Esophagus muscularis mucosa (tissue), 4 donors: ENCODE measurements at regions not wholly inside any gene's neighbourhood (a gene's known extent, or its start where the extent isn't known, plus 50 kb on each side); places are given as distances from the start of the nearest gene placed in this dataset.

ENCODE experiments used
- DNase-seq: peaks from one replicate; pipeline ENCODE4 v3.0.0-alpha.2; 2017; ENCODE audit errors: extremely low spot score
- H3K27ac ChIP-seq, 4 donors: fragments of 200-600 bp; sonication (generic); replicated peaks in 1 of 4; 1 replicate in 3 of 4; 2 replicates in 1 of 4; pipeline ENCODE4 v1.5.1; 2016 to 2019; ENCODE audit warnings: mild to moderate bottlenecking in 1 of 4
- H3K27me3 ChIP-seq, 4 donors: fragments of 200-600 bp; sonication (generic); one replicate each; pipeline versions ENCODE4 v1.5.1 to v1.6.0; 2016 to 2019
- H3K36me3 ChIP-seq, 4 donors: fragments of 200-600 bp; sonication (generic); one replicate each; pipeline ENCODE4 v1.5.1; 2016 to 2019
- H3K4me1 ChIP-seq, 4 donors: fragments of 200-600 bp; sonication (generic); one replicate each; pipeline ENCODE4 v1.5.1; 2016 to 2019
- H3K4me3 ChIP-seq, 4 donors: fragments of 200-600 bp; sonication (generic); 1 replicate in 2 of 4; 2 replicates in 2 of 4; pipeline ENCODE4 v1.5.1; 2016 to 2019; ENCODE audit warnings: mild to moderate bottlenecking in 4 of 4, moderate library complexity in 1 of 4
- H3K9me3 ChIP-seq, 4 donors: fragments of 200-600 bp; sonication (generic); 1 replicate in 3 of 4; 2 replicates in 1 of 4; pipeline ENCODE4 v1.5.1; 2016 to 2019
- CTCF ChIP-seq, 3 experiments: fragments of 200-600 bp in 2 of 3; fragments of 450-650 bp in 1 of 3; sonication (generic) in 2 of 3; IDR thresholded peaks; one replicate each; pipeline ENCODE4 v1.5.1; 2017 to 2019; ENCODE audit warnings: antibody characterized with exemption in 3 of 3, mild to moderate bottlenecking in 2 of 3, moderate library complexity in 1 of 3
- EP300 ChIP-seq: sonication (generic); formaldehyde crosslinking; IDR thresholded peaks from one replicate; pipeline ENCODE4 v1.6.1; 2017; ENCODE audit warnings: antibody characterized with exemption
- POLR2A ChIP-seq: fragments of 450-650 bp; IDR thresholded peaks from one replicate; pipeline ENCODE4 v1.6.1; 2017; ENCODE audit warnings: antibody characterized with exemption, moderate library complexity, mild to moderate bottlenecking, low read depth
- POLR2AphosphoS5 ChIP-seq, 2 donors: sonication (generic); formaldehyde crosslinking; IDR thresholded peaks; one replicate each; pipeline ENCODE4 v1.6.1; 2017; ENCODE audit warnings: antibody characterized with exemption in 2 of 2
- WGBS: methylation state at CpG from one replicate; pipeline ENCODE4 v1.1.5; 2018; 5-methylcytosine and 5-hydroxymethylcytosine counted together
- intact Hi-C: fragments of 100-400 bp; cut with DNase I; formaldehyde crosslinking; loops from one replicate; pipeline ENCODE4 v1.15.1; 2023

GRCh38 chr5:152337484-152337883 lies 67.6 kb downstream of the NMUR2 start:
- intact Hi-C loops, result no loop called here
- Histone ChIP-seq H3K36me3 (no peaks in the 10 kb centered on the region), H3K4me1 (no peaks in the 10 kb centered on the region), H3K9me3 (no peaks in the 10 kb centered on the region), H3K27me3 (no peaks in the 10 kb centered on the region), H3K27ac (no peak overlapping the region), H3K4me3 (no peak overlapping the region)
- no peak for TF ChIP-seq POLR2AphosphoS5 (IDR thresholded peaks at IDR 0.05)
- no peak for TF ChIP-seq POLR2A
- no peak for DNase-seq

- H3K27me3 ChIP-seq, result no peaks in the 10 kb centered on the region
- TF ChIP-seq POLR2A, result no peak
- TF ChIP-seq POLR2AphosphoS5 (IDR thresholded peaks at IDR 0.05), result no peak
- TF ChIP-seq CTCF (IDR thresholded peaks at IDR 0.05), result no peak
- TF ChIP-seq EP300, result no peak
- DNase-seq, result peak; percentile 10
- intact Hi-C loops, result no loop called here
- H3K4me1 ChIP-seq, result no peaks in the 10 kb centered on the region
- 63% methylated on average over 1 of the region's 1 CpG for WGBS
- no peak overlapping the region for H3K27ac ChIP-seq
- no peaks in the 10 kb centered on the region for H3K36me3 ChIP-seq
- no peak overlapping the region for H3K4me3 ChIP-seq
- no peaks in the 10 kb centered on the region for H3K9me3 ChIP-seq
These were observed 69.6 kb downstream of the NMUR2 start for GRCh38 chr5:152335461-152335860.

- intact Hi-C loops, result no loop called here
- WGBS, result 71% methylated on average over 5 of the region's 5 CpGs
- no peak overlapping the region for H3K4me3 ChIP-seq
- no peaks in the 10 kb centered on the region for H3K9me3 ChIP-seq
- H3K4me1 ChIP-seq, result no peaks in the 10 kb centered on the region
- no peaks in the 10 kb centered on the region for H3K36me3 ChIP-seq
- DNase-seq, result peak; percentile 68
- no peak for TF ChIP-seq POLR2AphosphoS5 (IDR thresholded peaks at IDR 0.05)
- TF ChIP-seq EP300, result no peak
- no peak for TF ChIP-seq POLR2A
- TF ChIP-seq CTCF (IDR thresholded peaks at IDR 0.05), result no peak
- H3K27ac ChIP-seq, result no peak overlapping the region
- H3K27me3 ChIP-seq, result no peaks in the 10 kb centered on the region
These were observed 72.2 kb downstream of the NMUR2 start for GRCh38 chr5:152332716-152333460.

GRCh38 chr5:152331718-152332117 lies 73.4 kb downstream of the NMUR2 start:
- intact Hi-C loops, result no loop called here
- no peaks in the 10 kb centered on the region for H3K27me3 ChIP-seq
- no peaks in the 10 kb centered on the region for H3K4me1 ChIP-seq
- no peaks in the 10 kb centered on the region for H3K36me3 ChIP-seq
- no peak overlapping the region for H3K27ac ChIP-seq
- no peaks in the 10 kb centered on the region for H3K9me3 ChIP-seq
- no peak overlapping the region for H3K4me3 ChIP-seq
- DNase-seq, result peak; percentile 47
- TF ChIP-seq EP300 (no peak), CTCF (IDR thresholded peaks at IDR 0.05) (no peak), POLR2AphosphoS5 (IDR thresholded peaks at IDR 0.05) (no peak), POLR2A (no peak)
- WGBS, result 73% methylated on average over 2 of the region's 2 CpGs

GRCh38 chr5:152331006-152331405 lies 74.1 kb downstream of the NMUR2 start:
- H3K27me3 ChIP-seq, result no peaks in the 10 kb centered on the region
- H3K27ac ChIP-seq, result no peak overlapping the region
- 71% methylated on average over 2 of the region's 2 CpGs for WGBS
- DNase-seq, result no peak
- intact Hi-C loops, result no loop called here
- no peak overlapping the region for H3K4me3 ChIP-seq
- TF ChIP-seq POLR2A, result no peak
- no peak for TF ChIP-seq CTCF (IDR thresholded peaks at IDR 0.05)
- no peak for TF ChIP-seq POLR2AphosphoS5 (IDR thresholded peaks at IDR 0.05)
- TF ChIP-seq EP300, result no peak
- no peaks in the 10 kb centered on the region for H3K4me1 ChIP-seq
- H3K9me3 ChIP-seq, result no peaks in the 10 kb centered on the region
- no peaks in the 10 kb centered on the region for H3K36me3 ChIP-seq
